ENCODE measurements at regions not wholly inside any gene's neighbourhood (a gene's known extent, or its start where the extent isn't known, plus 50 kb on each side); places are given as distances from the start of the nearest gene placed in this dataset.
"Not testable (repeated sequence)": the region's sequence is repeated elsewhere in the genome, so short reads cannot be mapped to it uniquely, and the experiment has no call there.

DNA sequence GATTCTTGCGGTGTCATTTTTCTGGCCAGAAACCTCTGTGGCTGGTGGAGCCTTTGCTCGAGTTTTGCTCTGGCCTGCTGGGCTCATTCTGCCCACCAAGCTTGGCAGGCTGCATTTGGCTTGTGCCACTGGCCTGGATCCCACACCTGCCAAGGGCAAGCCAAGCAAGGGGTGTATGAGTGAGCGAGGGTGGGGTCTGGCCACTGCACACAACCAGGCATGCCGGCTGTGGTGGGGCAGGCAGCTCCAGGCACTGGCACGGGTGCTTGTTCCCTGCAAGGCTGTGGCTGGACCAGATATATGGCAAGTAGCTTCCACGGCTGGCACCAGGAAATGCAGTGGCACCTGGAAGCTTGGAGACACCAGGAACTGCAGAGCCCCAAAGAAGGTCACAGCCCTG lies 68.6 kb upstream of the PPP3CA start:
- no peak for DNase-seq

DNA sequence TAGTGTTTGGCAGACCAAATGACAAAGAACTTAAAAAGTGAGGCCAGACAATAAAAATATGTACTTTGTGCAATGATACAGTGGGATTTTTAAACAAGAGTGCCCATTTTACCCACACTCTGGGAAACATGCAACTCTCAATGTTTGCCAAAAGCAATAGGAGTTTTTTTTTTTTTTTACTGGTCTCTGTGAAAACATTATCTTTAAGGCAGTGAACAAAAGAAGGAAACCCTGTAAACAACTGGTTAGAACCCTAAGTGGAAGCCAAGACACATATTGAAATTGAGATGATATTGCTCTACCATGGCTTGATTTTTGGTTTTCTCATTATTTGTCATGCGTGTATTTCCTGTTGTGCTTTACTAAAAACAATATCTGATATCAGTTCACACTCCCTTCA lies 67.2 kb upstream of the PPP3CA start:
- no peak for DNase-seq

DNA sequence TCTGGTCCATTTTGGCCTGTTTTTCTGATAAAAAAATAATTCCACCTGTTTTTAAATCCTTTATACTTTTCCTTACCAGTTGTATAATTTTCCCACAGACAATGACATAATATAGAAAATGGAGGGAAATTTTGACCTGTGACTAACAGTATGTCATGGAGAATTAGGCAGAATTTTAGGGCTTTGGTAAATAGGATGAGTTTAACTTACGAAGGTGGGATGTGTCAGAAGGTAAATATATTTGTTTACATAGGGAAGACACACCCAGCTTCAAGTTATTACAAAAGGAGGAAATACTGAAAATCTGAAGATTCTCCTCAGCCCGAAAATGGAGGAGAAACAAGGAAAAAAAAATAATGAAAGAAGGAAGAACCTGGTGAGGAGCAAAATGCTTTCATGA lies 64.6 kb upstream of the PPP3CA start:
- DNase-seq, result no peak

DNA sequence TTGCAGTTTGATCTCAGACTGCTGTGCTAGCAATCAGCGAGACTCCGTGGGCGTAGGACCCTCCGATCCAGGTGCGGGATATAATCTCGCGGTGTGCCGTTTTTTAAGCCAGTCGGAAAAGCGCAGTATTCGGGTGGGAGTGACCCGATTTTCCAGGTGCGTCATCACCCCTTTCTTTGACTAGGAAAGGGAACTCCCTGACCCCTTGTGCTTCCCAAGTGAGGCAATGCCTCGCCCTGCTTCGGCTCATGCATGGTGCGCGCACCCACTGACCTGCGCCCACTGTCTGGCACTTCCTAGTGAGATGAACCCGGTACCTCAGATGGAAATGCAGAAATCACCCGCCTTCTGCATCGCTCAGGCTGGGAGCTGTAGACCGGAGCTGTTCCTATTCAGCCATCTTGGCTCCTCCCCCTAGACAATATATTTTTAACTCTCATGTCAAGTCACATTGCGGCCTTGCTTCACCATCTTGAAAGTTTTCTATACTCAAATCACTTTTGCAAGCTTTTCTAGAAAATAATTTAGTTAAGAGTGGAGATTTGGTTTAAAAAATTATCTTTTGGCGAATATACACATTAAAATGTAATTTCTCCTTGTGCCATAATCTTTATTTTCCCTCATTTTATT lies 64.1 kb upstream of the PPP3CA start:
- not testable (repeated sequence) for DNase-seq

DNA sequence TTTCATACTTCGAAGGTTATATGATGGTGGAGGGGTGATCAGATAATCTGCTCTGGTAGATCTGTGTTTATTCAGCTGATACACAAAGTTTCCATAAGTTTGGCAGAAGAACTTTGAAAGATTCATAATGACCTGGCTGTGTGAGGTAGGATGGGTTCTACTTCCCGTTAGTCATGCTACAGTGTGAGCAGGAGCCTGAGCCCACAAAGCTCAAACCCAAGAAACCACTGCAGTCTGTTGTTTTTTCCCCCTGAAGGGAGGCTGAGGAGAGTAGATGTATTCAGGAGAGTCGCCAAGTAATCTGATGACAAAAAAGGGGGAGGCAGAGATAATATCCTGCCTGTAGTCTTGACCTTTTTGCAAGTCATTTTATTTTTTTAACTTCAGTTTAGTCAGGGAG lies 52.8 kb upstream of the PPP3CA start:
- DNase-seq, result no peak

DNA sequence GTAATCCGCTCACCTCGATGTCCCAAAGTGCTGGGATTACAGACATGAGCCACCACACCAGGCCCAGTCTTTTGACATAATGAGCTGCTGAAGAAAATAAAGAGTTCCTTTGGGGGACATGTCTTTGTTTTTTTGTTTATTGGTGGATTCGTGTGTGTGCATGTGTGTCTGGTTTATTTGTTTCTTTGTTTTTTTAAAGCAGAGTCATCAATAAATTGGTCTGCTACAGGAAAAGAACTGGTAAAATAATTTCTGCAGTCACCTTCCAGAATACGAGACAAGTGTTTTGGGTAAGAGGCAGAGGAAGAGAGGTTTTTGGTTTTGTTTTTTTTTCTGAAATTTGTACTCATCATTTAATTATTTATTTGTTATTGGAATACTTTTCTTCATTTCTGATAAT lies 51.5 kb upstream of the PPP3CA start:
- no peak for DNase-seq
